ENCODE measurements at regions not wholly inside any gene's neighbourhood (a gene's known extent, or its start where the extent isn't known, plus 50 kb on each side); places are given as distances from the start of the nearest gene placed in this dataset.

DNA sequence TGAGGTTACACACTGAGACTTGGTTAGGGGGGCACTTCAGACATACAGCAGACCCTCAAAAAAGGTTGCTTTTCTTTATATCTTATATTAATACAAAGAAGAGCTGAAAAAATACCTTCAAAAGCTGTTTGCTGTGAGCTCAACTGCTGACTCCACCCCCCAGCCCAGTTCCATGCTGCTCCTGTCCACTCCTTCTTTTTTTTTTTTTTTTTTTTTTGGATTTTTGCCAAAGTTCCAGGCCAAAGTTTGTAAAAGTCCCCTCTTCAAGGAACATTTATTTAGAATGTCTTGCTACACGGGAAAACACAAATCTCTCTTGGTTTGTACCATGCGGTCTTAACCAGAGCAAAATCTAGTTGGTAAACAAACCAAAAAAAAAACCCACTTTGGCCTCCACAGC, 85.3 kb upstream of the AKAP12 start:
- no peak for DNase-seq (ENCODE audit: insufficient read length, low spot score, missing footprints)
- H3K79me2 ChIP-seq (ENCODE audit: insufficient read depth, low read length), result no peaks in the 10 kb centered on the region

DNA sequence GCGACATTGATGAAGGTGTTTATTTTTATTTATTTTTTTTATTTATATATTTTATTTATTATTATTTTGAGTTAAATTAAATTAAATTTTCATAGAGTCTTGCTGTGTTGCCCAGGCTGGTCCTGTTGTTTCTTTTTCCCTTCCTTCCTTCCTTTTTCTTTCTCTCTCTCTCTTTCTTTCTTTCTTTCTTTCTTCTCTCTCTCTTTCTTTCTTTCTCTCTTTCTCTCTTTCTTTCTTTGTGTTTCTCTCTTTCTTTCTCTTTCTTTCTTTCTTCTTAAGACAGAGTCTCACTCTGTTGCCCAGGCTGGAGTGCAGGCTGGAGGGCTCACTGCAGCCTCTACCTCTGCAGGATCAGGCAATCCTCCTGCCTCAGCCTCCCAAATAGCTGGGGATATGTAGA, 84.7 kb upstream of the AKAP12 start:
- TF ChIP-seq, protein P1, sequence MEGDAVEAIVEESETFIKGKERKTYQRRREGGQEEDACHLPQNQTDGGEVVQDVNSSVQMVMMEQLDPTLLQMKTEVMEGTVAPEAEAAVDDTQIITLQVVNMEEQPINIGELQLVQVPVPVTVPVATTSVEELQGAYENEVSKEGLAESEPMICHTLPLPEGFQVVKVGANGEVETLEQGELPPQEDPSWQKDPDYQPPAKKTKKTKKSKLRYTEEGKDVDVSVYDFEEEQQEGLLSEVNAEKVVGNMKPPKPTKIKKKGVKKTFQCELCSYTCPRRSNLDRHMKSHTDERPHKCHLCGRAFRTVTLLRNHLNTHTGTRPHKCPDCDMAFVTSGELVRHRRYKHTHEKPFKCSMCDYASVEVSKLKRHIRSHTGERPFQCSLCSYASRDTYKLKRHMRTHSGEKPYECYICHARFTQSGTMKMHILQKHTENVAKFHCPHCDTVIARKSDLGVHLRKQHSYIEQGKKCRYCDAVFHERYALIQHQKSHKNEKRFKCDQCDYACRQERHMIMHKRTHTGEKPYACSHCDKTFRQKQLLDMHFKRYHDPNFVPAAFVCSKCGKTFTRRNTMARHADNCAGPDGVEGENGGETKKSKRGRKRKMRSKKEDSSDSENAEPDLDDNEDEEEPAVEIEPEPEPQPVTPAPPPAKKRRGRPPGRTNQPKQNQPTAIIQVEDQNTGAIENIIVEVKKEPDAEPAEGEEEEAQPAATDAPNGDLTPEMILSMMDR (IDR thresholded peaks at IDR 0.05; ENCODE audit: extremely low read depth, low read depth, low read length), result no peak

More for the DNA sequence above, 85.3 kb upstream of the AKAP12 start:
- TF ChIP-seq, protein P1 (IDR thresholded peaks at IDR 0.05; ENCODE audit: extremely low read depth, low read depth, low read length), result no peak
- Histone ChIP-seq H3K36me3 (ENCODE audit: insufficient read depth, low read length) (no peaks in the 10 kb centered on the region), H3K27me3 (ENCODE audit: insufficient read depth, low read length) (no peaks in the 10 kb centered on the region), H3K4me3 (ENCODE audit: insufficient read depth, low read length) (no peak overlapping the region), H3K4me1 (ENCODE audit: insufficient read depth, low read length) (no peaks in the 10 kb centered on the region), H3K27ac (ENCODE audit: low read depth, low read length) (no peak overlapping the region), H2AFZ (ENCODE audit: low read length) (no peak overlapping the region), H4K20me1 (ENCODE audit: insufficient read depth, low read length) (no peaks in the 10 kb centered on the region), H3K9me3 (ENCODE audit: low read depth, low read length) (no peaks in the 10 kb centered on the region), H3K4me2 (ENCODE audit: insufficient read depth, low read length) (no peak overlapping the region)

DNA sequence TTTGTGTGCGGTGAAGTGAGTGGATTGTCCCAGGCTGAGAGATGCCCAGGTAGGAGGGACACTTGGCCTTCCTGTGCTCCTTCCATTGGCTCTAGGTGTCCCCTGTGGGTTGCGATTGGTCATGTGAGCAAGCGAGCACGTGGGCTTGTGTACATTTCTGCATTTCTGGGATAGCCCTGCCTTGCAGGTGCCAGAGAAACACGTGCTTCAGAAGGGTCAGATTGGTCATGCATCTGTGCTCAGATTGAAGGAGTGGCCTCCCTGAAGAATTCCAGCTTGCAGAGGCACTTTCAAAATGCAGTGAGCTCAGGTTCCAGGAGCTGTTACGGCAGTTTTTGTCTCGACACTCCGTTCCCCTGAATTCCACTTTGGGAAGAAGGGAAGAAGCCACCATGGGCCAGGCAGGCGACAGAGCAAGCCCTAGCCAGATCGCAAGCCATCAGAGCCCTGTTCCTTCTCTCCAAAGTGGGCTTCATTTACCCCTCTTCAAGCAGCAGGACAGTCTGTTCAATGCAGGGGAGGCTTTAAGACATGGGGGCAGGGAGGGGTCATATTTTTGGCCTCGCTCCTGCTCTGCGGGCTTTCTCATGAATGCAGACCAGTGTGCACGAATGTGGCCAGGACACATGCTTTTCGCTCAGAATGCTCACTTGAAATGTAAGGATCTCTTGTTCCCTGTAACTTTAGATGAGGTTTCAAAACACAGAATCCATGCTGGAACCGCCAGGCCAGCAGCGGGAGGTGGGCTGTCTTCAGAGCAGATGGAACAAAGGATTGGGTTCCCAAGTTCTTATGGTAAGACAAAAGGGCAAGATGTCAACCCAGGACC, 78.6 kb upstream of the AKAP12 start:
- Histone ChIP-seq H4K20me1 (ENCODE audit: insufficient read depth, low read length) (no peaks in the 10 kb centered on the region), H3K4me1 (ENCODE audit: insufficient read depth, low read length) (no peaks in the 10 kb centered on the region), H3K27ac (ENCODE audit: low read depth, low read length) (no peak overlapping the region), H3K9me3 (ENCODE audit: low read depth, low read length) (no peaks in the 10 kb centered on the region), H3K4me3 (ENCODE audit: insufficient read depth, low read length) (peak overlapping the region; percentile 23), H3K79me2 (ENCODE audit: insufficient read depth, low read length) (no peaks in the 10 kb centered on the region), H3K36me3 (ENCODE audit: insufficient read depth, low read length) (no peaks in the 10 kb centered on the region), H3K4me2 (ENCODE audit: insufficient read depth, low read length) (peak overlapping the region; percentile 44), H2AFZ (ENCODE audit: low read length) (no peak overlapping the region), H3K27me3 (ENCODE audit: insufficient read depth, low read length) (peaks cover 5% of the 10 kb centered on the region)
- TF ChIP-seq, protein P1 (IDR thresholded peaks at IDR 0.05; ENCODE audit: extremely low read depth, low read depth, low read length), result no peak
- no peak for DNase-seq (ENCODE audit: insufficient read length, low spot score, missing footprints)

More for the DNA sequence above, 84.7 kb upstream of the AKAP12 start:
- no peaks in the 10 kb centered on the region for H3K36me3 ChIP-seq (ENCODE audit: insufficient read depth, low read length)
- no peaks in the 10 kb centered on the region for H3K9me3 ChIP-seq (ENCODE audit: low read depth, low read length)
- no peak overlapping the region for H3K27ac ChIP-seq (ENCODE audit: low read depth, low read length)
- H3K4me1 ChIP-seq (ENCODE audit: insufficient read depth, low read length), result no peaks in the 10 kb centered on the region
- H3K4me3 ChIP-seq (ENCODE audit: insufficient read depth, low read length), result no peak overlapping the region
- H4K20me1 ChIP-seq (ENCODE audit: insufficient read depth, low read length), result no peaks in the 10 kb centered on the region
- H2AFZ ChIP-seq (ENCODE audit: low read length), result no peak overlapping the region
- H3K4me2 ChIP-seq (ENCODE audit: insufficient read depth, low read length), result no peak overlapping the region
- no peaks in the 10 kb centered on the region for H3K79me2 ChIP-seq (ENCODE audit: insufficient read depth, low read length)
- DNase-seq (ENCODE audit: insufficient read length, low spot score, missing footprints), result no peak
- H3K27me3 ChIP-seq (ENCODE audit: insufficient read depth, low read length), result peaks cover under 1% of the 10 kb centered on the region

DNA sequence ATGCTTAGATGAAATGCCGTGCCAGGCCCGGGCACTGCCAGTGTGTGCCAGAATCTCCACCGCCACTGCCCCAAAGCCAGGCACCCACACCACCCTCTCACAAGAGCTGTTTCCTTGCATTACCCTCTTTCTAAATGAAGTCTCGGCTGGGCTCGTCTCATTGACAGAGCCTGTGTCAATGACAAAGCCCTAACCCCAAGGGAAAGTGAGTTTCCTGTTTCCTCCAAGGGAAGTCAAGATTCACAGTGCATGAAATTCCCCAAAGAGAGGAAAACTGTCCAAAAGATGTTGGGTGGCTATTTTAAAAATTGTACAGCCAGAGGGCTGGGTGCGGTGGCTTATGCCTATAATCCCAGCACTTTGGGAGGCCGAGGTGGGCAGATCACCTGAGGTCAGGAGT, 75.4 kb upstream of the AKAP12 start:
- Histone ChIP-seq H4K20me1 (ENCODE audit: insufficient read depth, low read length) (no peaks in the 10 kb centered on the region), H3K27ac (ENCODE audit: low read depth, low read length) (no peak overlapping the region), H3K79me2 (ENCODE audit: insufficient read depth, low read length) (no peaks in the 10 kb centered on the region), H3K9me3 (ENCODE audit: low read depth, low read length) (no peaks in the 10 kb centered on the region), H3K27me3 (ENCODE audit: insufficient read depth, low read length) (peaks cover 5% of the 10 kb centered on the region), H3K36me3 (ENCODE audit: insufficient read depth, low read length) (no peaks in the 10 kb centered on the region), H3K4me3 (ENCODE audit: insufficient read depth, low read length) (no peak overlapping the region), H3K4me2 (ENCODE audit: insufficient read depth, low read length) (no peak overlapping the region), H2AFZ (ENCODE audit: low read length) (no peak overlapping the region), H3K4me1 (ENCODE audit: insufficient read depth, low read length) (no peaks in the 10 kb centered on the region)
- DNase-seq (ENCODE audit: insufficient read length, low spot score, missing footprints), result no peak
- TF ChIP-seq, protein P1 (IDR thresholded peaks at IDR 0.05; ENCODE audit: extremely low read depth, low read depth, low read length), result no peak

All from osteoblast (primary cell).